C4-2B (cell line): ENCODE measurements at regions not wholly inside any gene's neighbourhood (a gene's known extent, or its start where the extent isn't known, plus 50 kb on each side); places are given as distances from the start of the nearest gene placed in this dataset.

Experiments
- CTCF ChIP-seq: fragments of 450-650 bp; conservative IDR thresholded peaks from 2 replicates; pipeline ENCODE4 v1.5.1; 2017; ENCODE audit warnings: mild to moderate bottlenecking
- ZFX ChIP-seq: fragments of 450-650 bp; IDR thresholded peaks from 2 replicates; pipeline ENCODE4 v1.6.1; 2017

DNA sequence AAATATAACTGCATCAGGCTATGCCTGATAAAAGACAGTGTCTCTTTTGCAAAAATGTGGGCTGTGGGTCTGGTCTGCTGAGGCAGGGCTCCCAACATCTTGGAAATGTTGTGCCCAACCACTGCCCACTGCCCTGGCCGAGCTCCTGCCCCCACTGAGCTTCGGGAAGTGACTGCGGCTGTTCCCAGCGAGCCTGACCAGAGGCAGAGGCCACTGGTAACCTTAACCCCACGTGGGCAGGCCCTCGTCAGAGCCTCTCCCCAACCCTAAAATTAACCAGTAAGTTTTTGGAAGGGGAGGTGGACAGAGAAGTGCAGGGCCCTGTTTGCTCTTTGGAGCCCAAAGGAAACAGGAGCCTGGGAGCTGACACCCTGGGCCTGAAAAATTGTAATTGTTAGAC lies 225.9 kb downstream of the MAFB start:
- no peak for TF ChIP-seq CTCF
- TF ChIP-seq ZFX = no peak
